ENCODE measurements at regions not wholly inside any gene's neighbourhood (a gene's known extent, or its start where the extent isn't known, plus 50 kb on each side); places are given as distances from the start of the nearest gene placed in this dataset.

DNA sequence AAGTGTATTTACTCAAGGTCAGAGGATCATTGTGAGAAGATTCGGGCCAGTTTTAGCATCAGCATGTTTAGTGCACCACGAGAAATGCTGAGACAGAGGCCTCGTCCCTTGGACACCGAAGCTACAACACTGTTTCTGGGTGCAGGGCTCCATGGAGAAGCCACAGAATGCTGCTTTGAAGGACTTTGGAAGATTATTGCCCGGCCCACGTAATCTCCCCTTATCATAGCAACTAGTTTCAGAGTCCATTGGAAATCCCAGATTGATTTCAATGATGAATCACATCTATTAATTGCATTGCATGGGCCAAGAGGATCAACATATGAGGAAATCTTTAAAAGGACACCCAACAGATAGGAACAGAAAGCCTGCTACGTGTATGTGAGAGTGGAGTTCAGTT is 156.0 kb downstream of the MAF start:
- Histone ChIP-seq H3K36me3 (ENCODE audit: control insufficient read depth in 2 of 2, insufficient read depth in 2 of 2, low read length in 1 of 2) (no peaks in the 10 kb centered on the region), H3K4me1 (ENCODE audit: control insufficient read depth in 2 of 2, insufficient read depth in 2 of 2, low read length in 2 of 2) (no peaks in the 10 kb centered on the region), H3K27ac (ENCODE audit: low read depth in 1 of 2, low read length in 1 of 2) (no peak overlapping the region), H3K9me3 (ENCODE audit: control insufficient read depth in 2 of 2, insufficient read depth in 1 of 2, low read length in 1 of 2) (no peaks in the 10 kb centered on the region), H3K27me3 (ENCODE audit: control insufficient read depth in 2 of 2, insufficient read depth in 1 of 2, low read length in 1 of 2) (no peaks in the 10 kb centered on the region), H3K4me3 (ENCODE audit: low read length in 2 of 2) (no peak overlapping the region)
- WGBS = 97% methylated on average over 7 of the region's 7 CpGs
- no peak for DNase-seq (ENCODE audit: low read depth in 6 of 9, low spot score in 9 of 9)

DNA sequence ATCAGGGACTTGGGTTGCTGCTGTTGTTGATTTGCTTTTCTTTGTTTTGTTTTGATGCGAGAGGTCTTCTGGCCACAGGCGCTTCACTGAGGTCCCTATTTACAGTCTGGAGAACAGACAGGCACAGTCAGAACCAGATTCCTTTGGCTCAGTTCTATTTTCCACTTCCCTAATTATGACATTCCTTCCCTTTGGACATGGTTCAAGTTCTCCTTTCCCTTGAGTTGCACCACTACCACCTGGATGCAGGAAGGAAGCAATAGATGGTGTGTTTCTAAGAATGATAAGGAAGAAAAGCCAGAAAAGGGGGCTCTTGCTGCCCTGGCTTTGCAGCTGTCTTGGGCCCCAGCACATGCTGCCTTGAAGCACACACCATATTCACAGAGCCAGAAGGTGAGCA is 160.6 kb downstream of the MAF start:
- Histone ChIP-seq H3K36me3 (ENCODE audit: control insufficient read depth in 2 of 2, insufficient read depth in 2 of 2, low read length in 1 of 2) (no peaks in the 10 kb centered on the region), H3K9me3 (ENCODE audit: control insufficient read depth in 2 of 2, insufficient read depth in 1 of 2, low read length in 1 of 2) (no peaks in the 10 kb centered on the region), H3K27me3 (ENCODE audit: control insufficient read depth in 2 of 2, insufficient read depth in 1 of 2, low read length in 1 of 2) (no peaks in the 10 kb centered on the region), H3K4me1 (ENCODE audit: control insufficient read depth in 2 of 2, insufficient read depth in 2 of 2, low read length in 2 of 2) (peaks cover 0 to 3% of the 10 kb centered on the region in 2 donors), H3K27ac (ENCODE audit: low read depth in 1 of 2, low read length in 1 of 2) (no peak overlapping the region), H3K4me3 (ENCODE audit: low read length in 2 of 2) (no peak overlapping the region)
- 89% methylated on average over 2 of the region's 2 CpGs for WGBS
- DNase-seq (ENCODE audit: low read depth in 6 of 9, low spot score in 9 of 9) = no peak

DNA sequence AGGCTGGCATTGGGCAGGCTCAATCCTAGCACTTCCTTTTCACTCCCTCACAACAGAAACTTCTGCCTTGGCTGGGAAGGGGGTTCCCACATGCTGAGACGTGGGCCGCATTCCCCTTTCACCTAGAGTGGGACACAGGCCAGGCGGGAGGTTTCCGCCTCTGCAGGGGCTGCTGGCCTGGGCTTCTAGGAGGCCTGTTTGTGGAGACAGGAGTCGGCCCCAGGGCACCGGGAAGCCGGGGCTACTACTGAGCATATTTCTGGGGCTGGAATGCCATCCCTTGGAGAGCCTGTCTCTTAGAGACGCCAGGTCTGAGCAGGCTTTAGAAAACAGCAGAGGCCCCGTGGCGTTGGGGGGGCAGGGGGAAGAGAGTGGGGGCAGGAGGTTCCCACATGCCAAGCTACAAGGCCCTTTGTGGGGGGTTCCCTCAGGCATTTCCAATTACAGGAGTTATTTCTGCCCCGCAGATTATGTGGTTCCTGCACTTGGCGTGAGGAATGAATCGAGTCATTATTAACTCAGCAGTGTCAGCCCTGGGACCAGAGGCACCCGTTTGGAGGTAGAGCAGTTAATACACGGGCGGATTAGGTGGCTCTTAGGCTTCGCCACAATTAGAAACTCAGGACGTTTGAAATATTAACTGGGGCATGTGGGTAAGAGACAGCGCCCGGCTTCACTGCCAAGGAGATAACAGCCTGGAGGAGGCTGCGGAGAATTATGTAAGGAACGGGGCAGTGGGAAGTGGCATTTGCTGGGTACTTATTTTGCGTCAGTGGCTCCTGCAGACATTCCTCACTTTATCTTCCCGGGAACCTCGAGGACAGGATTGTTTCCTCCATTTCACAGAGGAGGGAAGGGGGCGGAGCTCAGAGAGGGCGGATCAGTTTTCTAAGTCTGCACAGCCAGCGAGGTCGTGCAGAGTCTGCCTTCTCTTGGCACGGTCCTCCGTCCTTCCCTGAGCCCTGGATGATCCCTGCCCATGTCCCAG is 162.5 kb downstream of the MAF start:
- H3K27me3 ChIP-seq (ENCODE audit: control insufficient read depth in 2 of 2, insufficient read depth in 1 of 2, low read length in 1 of 2) = no peaks in the 10 kb centered on the region
- 92% methylated on average over 31 of the region's 31 CpGs for WGBS
- no peaks in the 10 kb centered on the region for H3K36me3 ChIP-seq (ENCODE audit: control insufficient read depth in 2 of 2, insufficient read depth in 2 of 2, low read length in 1 of 2)
- H3K27ac ChIP-seq (ENCODE audit: low read depth in 1 of 2, low read length in 1 of 2) = no peak overlapping the region
- H3K4me3 ChIP-seq (ENCODE audit: low read length in 2 of 2) = no peak overlapping the region
- no peak for DNase-seq (ENCODE audit: low read depth in 6 of 9, low spot score in 9 of 9)
- no peaks in the 10 kb centered on the region for H3K9me3 ChIP-seq (ENCODE audit: control insufficient read depth in 2 of 2, insufficient read depth in 1 of 2, low read length in 1 of 2)
- H3K4me1 ChIP-seq (ENCODE audit: control insufficient read depth in 2 of 2, insufficient read depth in 2 of 2, low read length in 2 of 2) = peaks cover 0 to 3% of the 10 kb centered on the region in 2 donors

DNA sequence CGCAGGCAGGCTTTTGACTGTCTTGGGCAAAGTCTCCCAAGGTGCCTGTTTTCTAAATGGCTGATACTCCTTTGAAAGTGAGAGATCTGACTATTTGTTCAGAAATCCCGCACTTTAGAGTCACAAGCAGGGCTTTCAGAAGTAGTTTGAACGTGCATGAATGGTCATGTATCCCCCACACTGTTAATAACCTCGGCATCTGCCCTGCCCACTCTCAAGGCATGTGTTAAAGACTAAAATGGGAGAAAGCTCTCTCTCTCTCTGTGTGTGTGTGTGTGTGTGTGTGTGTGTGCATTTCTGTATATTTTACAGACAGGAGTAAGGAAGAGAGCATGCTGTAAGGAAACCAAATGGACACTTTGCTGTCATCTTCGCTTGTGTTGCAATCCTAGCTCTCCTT is 163.7 kb downstream of the MAF start:
- Histone ChIP-seq H3K4me3 (ENCODE audit: low read length in 2 of 2) (no peak overlapping the region), H3K27ac (ENCODE audit: low read depth in 1 of 2, low read length in 1 of 2) (no peak overlapping the region), H3K9me3 (ENCODE audit: control insufficient read depth in 2 of 2, insufficient read depth in 1 of 2, low read length in 1 of 2) (no peaks in the 10 kb centered on the region), H3K4me1 (ENCODE audit: control insufficient read depth in 2 of 2, insufficient read depth in 2 of 2, low read length in 2 of 2) (peaks cover 0 to 3% of the 10 kb centered on the region in 2 donors), H3K27me3 (ENCODE audit: control insufficient read depth in 2 of 2, insufficient read depth in 1 of 2, low read length in 1 of 2) (no peaks in the 10 kb centered on the region), H3K36me3 (ENCODE audit: control insufficient read depth in 2 of 2, insufficient read depth in 2 of 2, low read length in 1 of 2) (no peaks in the 10 kb centered on the region)
- 97% methylated on average over 5 of the region's 5 CpGs for WGBS
- DNase-seq (ENCODE audit: low read depth in 6 of 9, low spot score in 9 of 9) = no peak

DNA sequence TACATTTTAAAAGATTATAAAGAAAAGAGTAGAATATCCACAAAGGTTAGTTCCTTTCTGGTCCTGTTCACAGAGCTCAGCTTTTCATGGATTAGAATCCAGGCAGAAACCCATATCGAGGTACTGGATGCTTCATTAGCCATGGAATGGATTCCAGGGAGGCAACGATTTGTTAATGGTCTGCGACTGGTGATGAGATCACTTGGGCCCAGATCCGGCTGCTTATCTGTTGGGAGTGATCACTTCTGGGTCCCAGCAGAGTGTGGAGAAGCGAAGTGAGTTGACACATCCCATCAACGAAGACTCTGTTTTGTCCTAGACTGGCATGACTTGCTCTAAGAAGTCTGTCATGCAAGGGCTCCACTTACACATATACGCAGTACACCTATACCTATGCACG is 165.8 kb downstream of the MAF start:
- Histone ChIP-seq H3K4me1 (ENCODE audit: control insufficient read depth in 2 of 2, insufficient read depth in 2 of 2, low read length in 2 of 2) (peaks cover 0 to 3% of the 10 kb centered on the region in 2 donors), H3K27me3 (ENCODE audit: control insufficient read depth in 2 of 2, insufficient read depth in 1 of 2, low read length in 1 of 2) (no peaks in the 10 kb centered on the region), H3K36me3 (ENCODE audit: control insufficient read depth in 2 of 2, insufficient read depth in 2 of 2, low read length in 1 of 2) (no peaks in the 10 kb centered on the region), H3K4me3 (ENCODE audit: low read length in 2 of 2) (no peak overlapping the region), H3K9me3 (ENCODE audit: control insufficient read depth in 2 of 2, insufficient read depth in 1 of 2, low read length in 1 of 2) (no peaks in the 10 kb centered on the region), H3K27ac (ENCODE audit: low read depth in 1 of 2, low read length in 1 of 2) (no peak overlapping the region)
- WGBS = 97% methylated on average over 8 of the region's 8 CpGs
- DNase-seq (ENCODE audit: low read depth in 6 of 9, low spot score in 9 of 9) = no peak

DNA sequence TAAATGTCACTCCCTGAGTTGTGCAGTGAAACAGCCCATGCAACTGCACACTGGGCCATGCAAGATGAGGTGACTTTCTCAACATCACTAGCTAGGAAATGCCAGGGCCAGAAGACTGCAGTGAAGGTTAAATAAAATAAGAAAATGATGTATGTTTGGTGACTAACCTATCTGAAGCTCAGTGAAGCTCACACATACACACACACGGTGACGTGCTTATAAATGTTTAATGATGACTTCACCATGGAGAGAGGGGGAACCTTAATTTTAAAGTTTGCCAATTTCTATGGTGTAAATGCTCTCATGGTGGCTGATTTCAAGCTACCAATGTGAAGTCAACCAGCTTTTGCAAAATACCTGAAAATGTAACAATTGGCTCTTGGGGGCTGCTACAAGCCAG is 166.4 kb downstream of the MAF start:
- 98% methylated on average over 2 of the region's 2 CpGs for WGBS
- Histone ChIP-seq H3K36me3 (ENCODE audit: control insufficient read depth in 2 of 2, insufficient read depth in 2 of 2, low read length in 1 of 2) (no peaks in the 10 kb centered on the region), H3K4me1 (ENCODE audit: control insufficient read depth in 2 of 2, insufficient read depth in 2 of 2, low read length in 2 of 2) (peaks cover 0 to 3% of the 10 kb centered on the region in 2 donors), H3K27ac (ENCODE audit: low read depth in 1 of 2, low read length in 1 of 2) (no peak overlapping the region), H3K9me3 (ENCODE audit: control insufficient read depth in 2 of 2, insufficient read depth in 1 of 2, low read length in 1 of 2) (no peaks in the 10 kb centered on the region), H3K4me3 (ENCODE audit: low read length in 2 of 2) (no peak overlapping the region), H3K27me3 (ENCODE audit: control insufficient read depth in 2 of 2, insufficient read depth in 1 of 2, low read length in 1 of 2) (no peaks in the 10 kb centered on the region)
- no peak for DNase-seq (ENCODE audit: low read depth in 6 of 9, low spot score in 9 of 9)

DNA sequence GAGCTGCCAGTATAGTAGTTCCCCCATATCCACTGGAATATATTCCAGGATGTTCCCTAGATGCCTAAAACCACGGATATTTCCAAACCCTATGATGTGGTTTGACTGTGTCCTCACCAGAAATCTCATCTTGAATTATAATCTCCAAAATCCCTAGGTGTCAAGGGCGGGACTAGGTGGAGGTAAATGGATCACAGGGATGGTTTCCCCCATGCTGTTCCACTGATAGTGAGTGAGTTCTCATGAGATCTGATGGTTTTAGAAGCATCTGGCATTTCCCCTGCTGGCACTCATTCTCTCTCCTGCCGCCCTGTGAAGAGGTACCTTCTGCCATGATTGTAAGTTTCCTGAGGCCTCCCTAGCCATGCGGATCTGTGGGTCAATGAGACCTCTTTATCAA is 168.6 kb downstream of the MAF start:
- Histone ChIP-seq H3K4me1 (ENCODE audit: control insufficient read depth in 2 of 2, insufficient read depth in 2 of 2, low read length in 2 of 2) (no peaks in the 10 kb centered on the region), H3K27me3 (ENCODE audit: control insufficient read depth in 2 of 2, insufficient read depth in 1 of 2, low read length in 1 of 2) (no peaks in the 10 kb centered on the region), H3K4me3 (ENCODE audit: low read length in 2 of 2) (no peak overlapping the region), H3K27ac (ENCODE audit: low read depth in 1 of 2, low read length in 1 of 2) (no peak overlapping the region), H3K9me3 (ENCODE audit: control insufficient read depth in 2 of 2, insufficient read depth in 1 of 2, low read length in 1 of 2) (no peaks in the 10 kb centered on the region), H3K36me3 (ENCODE audit: control insufficient read depth in 2 of 2, insufficient read depth in 2 of 2, low read length in 1 of 2) (no peaks in the 10 kb centered on the region)
- DNase-seq (ENCODE audit: low read depth in 6 of 9, low spot score in 9 of 9) = no peak
- WGBS = 96% methylated on average over 4 of the region's 4 CpGs

DNA sequence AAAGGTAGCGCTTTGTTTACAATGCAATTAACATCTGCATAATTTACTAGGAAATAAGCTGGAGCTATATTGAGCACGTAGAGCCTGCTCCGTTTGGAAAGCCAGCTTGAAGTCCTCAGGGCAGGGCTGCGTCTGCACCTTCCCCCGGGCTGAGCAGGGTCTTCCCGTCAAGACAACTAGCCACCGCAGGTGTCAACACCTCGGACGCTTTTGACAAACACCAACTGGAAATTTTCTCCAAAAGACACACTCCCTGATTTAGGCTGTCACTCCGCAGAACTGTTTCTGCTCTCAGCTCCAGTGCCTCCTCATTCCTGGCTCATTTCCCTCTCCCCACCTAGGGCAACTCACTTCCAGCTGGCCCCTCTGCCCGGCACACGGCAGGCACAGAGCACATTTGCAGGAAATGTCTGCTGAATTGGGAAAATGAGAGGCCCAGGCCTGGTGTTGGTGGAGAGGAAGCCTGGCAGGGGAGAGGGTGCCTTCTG is 170.3 kb downstream of the MAF start:
- Histone ChIP-seq H3K4me1 (ENCODE audit: control insufficient read depth in 2 of 2, insufficient read depth in 2 of 2, low read length in 2 of 2) (no peaks in the 10 kb centered on the region), H3K27me3 (ENCODE audit: control insufficient read depth in 2 of 2, insufficient read depth in 1 of 2, low read length in 1 of 2) (no peaks in the 10 kb centered on the region), H3K4me3 (ENCODE audit: low read length in 2 of 2) (no peak overlapping the region), H3K27ac (ENCODE audit: low read depth in 1 of 2, low read length in 1 of 2) (no peak overlapping the region), H3K9me3 (ENCODE audit: control insufficient read depth in 2 of 2, insufficient read depth in 1 of 2, low read length in 1 of 2) (no peaks in the 10 kb centered on the region), H3K36me3 (ENCODE audit: control insufficient read depth in 2 of 2, insufficient read depth in 2 of 2, low read length in 1 of 2) (no peaks in the 10 kb centered on the region)
- DNase-seq (ENCODE audit: low read depth in 6 of 9, low spot score in 9 of 9) = no peak
- WGBS = 80% methylated on average over 12 of the region's 12 CpGs

DNA sequence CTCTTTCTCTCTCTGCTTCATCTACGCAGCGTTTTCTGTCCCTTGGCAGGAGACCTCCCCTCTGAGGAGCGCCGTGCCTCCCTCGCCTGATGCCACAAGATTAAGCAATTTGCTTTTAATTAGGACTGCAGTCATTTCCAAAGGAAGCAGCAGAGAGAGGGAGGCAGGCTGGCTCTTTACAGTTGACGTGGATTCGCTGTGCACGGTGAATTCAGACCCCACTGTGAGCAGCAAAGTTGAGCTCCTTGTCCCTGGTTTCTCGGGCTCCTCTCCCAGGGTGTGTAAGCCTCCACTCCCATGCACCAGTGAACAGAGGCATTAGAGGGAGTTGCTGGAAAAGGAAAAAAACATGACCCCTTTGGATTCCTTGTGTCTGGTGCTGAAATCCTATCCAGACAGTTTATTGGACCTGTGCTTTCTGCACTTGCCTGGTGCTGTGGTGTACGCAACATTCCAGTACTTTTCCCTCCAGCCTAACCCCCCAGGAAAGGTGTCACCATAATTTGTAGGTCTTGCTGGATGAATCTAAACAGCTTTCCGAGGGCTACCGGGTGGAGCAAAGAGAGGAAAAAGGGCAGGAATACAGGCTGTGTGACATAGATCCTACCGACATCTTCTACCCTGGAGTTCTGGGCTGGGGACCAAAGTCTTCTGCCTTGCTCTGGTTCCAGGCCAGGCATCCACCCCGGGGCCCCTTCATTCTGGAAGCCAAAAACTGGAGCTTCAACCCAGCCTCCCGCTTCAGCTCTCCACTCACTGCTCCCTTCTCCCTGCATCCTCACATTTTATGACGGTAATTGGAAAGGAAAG is 171.0 kb downstream of the MAF start:
- DNase-seq (ENCODE audit: low read depth in 6 of 9, low spot score in 9 of 9) = no peak
- H3K27ac ChIP-seq (ENCODE audit: low read depth in 1 of 2, low read length in 1 of 2) = no peak overlapping the region
- H3K36me3 ChIP-seq (ENCODE audit: control insufficient read depth in 2 of 2, insufficient read depth in 2 of 2, low read length in 1 of 2) = no peaks in the 10 kb centered on the region
- WGBS = 95% methylated on average over 16 of the region's 16 CpGs
- no peaks in the 10 kb centered on the region for H3K27me3 ChIP-seq (ENCODE audit: control insufficient read depth in 2 of 2, insufficient read depth in 1 of 2, low read length in 1 of 2)
- no peaks in the 10 kb centered on the region for H3K4me1 ChIP-seq (ENCODE audit: control insufficient read depth in 2 of 2, insufficient read depth in 2 of 2, low read length in 2 of 2)
- H3K4me3 ChIP-seq (ENCODE audit: low read length in 2 of 2) = no peak overlapping the region
- no peaks in the 10 kb centered on the region for H3K9me3 ChIP-seq (ENCODE audit: control insufficient read depth in 2 of 2, insufficient read depth in 1 of 2, low read length in 1 of 2)
